HepG2 (cell line): ENCODE measurements at regions not wholly inside any gene's neighbourhood (a gene's known extent, or its start where the extent isn't known, plus 50 kb on each side); places are given as distances from the start of the nearest gene placed in this dataset.

ENCODE experiments used
- ATAC-seq: fragments of 200-7000 bp; cut with Tn5 transposase; 3 replicates; pipeline ENCODE4 v1.9.1; 2020; ENCODE audit warnings: mild to moderate bottlenecking, moderate library complexity
- BruUV-seq: library from RNA; stranded (reverse); fragments of 400-500 nt; replicated peaks from 2 replicates; lab custom pipeline; 2021; lab: Mats Ljungman, UMichigan
- CTCF ChIA-PET: fragments of 300-600 bp; formaldehyde crosslinking; extraction: SDS; loops from one replicate; lab custom pipeline; 2021; ENCODE audit warnings: low total read pairs, inconsistent platforms, low intra/inter-chr PET ratio; lab: Yijun Ruan, JAX
- POLR2A ChIA-PET: fragments of 350-600 bp; sonication (Branson Sonifier 250); formaldehyde crosslinking; loops from one replicate; lab custom pipeline; 2020; ENCODE audit warnings: antibody characterized with exemption, inconsistent platforms; lab: Yijun Ruan, JAX
- DNase-seq: peaks from one replicate; pipeline ENCODE4 v3.0.0-alpha.2; 2015; ENCODE audit warnings: low spot score
- FAIRE-seq: peaks from 3 replicates; lab custom pipeline; 2011; peaks lifted over from hg19 to GRCh38; lab: Jason Lieb, UNC
- H2AFZ ChIP-seq: one replicate; pipeline ENCODE4 v1.6.1; 2011; ENCODE audit warnings: low read length, inconsistent platforms
- H3K27ac ChIP-seq: fragments of 300-600 bp; 3 replicates; pipeline ENCODE4 v1.8.0; 2011; ENCODE audit warnings: mixed run types, mild to moderate bottlenecking, mixed read lengths, low read length, inconsistent platforms; ENCODE audit not compliant: insufficient read depth; ENCODE audit errors: extremely low read length
- H3K27me3 ChIP-seq, 2 experiments: fragments of 200-600 bp in 1 of 2; 2 replicates in 1 of 2; 3 replicates in 1 of 2; pipeline versions ENCODE4 v1.6.0 to v1.8.0; 2011; ENCODE audit warnings: low read length in 2 of 2, mild to moderate bottlenecking in 2 of 2, moderate library complexity in 2 of 2, inconsistent platforms in 1 of 2; ENCODE audit not compliant: insufficient read depth in 2 of 2, control insufficient read depth in 1 of 2
- H3K36me3 ChIP-seq, 2 experiments: fragments of 200-600 bp in 1 of 2; replicated peaks in 1 of 2; 2 replicates in 1 of 2; 3 replicates in 1 of 2; pipeline versions ENCODE4 v1.5.1 to v1.8.0; 2011; ENCODE audit warnings: low read length in 2 of 2, inconsistent platforms in 1 of 2; ENCODE audit not compliant: insufficient read depth in 2 of 2, control insufficient read depth in 1 of 2
- H3K4me1 ChIP-seq: 2 replicates; pipeline ENCODE4 v1.5.1; 2012; ENCODE audit warnings: low read length, inconsistent platforms; ENCODE audit not compliant: insufficient read depth
- H3K4me2 ChIP-seq: 2 replicates; pipeline ENCODE4 v1.6.0; 2011; ENCODE audit warnings: low read depth, low read length, inconsistent platforms
- H3K4me3 ChIP-seq, 3 experiments: fragments of 200-600 bp in 1 of 3; sonication (generic), shearing (Covaris generic) in 1 of 3; replicated peaks in 1 of 3; 2 replicates each; pipeline ENCODE4 v1.5.1; 2011 to 2016; ENCODE audit warnings: low read length in 3 of 3, inconsistent platforms in 2 of 3, low read depth in 2 of 3, mild to moderate bottlenecking in 2 of 3, control low read depth in 1 of 3, mixed read lengths in 1 of 3; ENCODE audit not compliant: insufficient read depth in 1 of 3
- H3K79me2 ChIP-seq: one replicate; pipeline ENCODE4 v1.6.1; 2011; ENCODE audit warnings: low read length, inconsistent platforms; ENCODE audit not compliant: insufficient read depth
- H3K9ac ChIP-seq: 2 replicates; pipeline ENCODE4 v1.6.0; 2011; ENCODE audit warnings: mild to moderate bottlenecking, low read depth, low read length, inconsistent platforms; ENCODE audit not compliant: insufficient read depth
- H3K9me3 ChIP-seq: 2 replicates; pipeline ENCODE4 v1.5.1; 2012; ENCODE audit warnings: mild to moderate bottlenecking, low read length
- H4K20me1 ChIP-seq: 2 replicates; pipeline ENCODE4 v1.6.0; 2011; ENCODE audit warnings: inconsistent platforms, mild to moderate bottlenecking, low read length, moderate library complexity; ENCODE audit not compliant: insufficient read depth
- ATF7 ChIP-seq, 2 experiments: fragments of 450-650 bp in 1 of 2; sonication (generic) in 1 of 2; formaldehyde crosslinking in 1 of 2; IDR thresholded peaks; 2 replicates each; pipeline versions ENCODE4 v1.4.0 to v1.6.1; 2016 to 2020; ENCODE audit warnings: antibody characterized with exemption in 1 of 2, mild to moderate bottlenecking in 1 of 2, missing genetic modification reagents in 1 of 2
- HOXA5 ChIP-seq: sonication (generic); formaldehyde crosslinking; IDR thresholded peaks from 2 replicates; pipeline ENCODE4 v1.4.0; 2020; ENCODE audit warnings: missing genetic modification reagents
- NFAT5 ChIP-seq: sonication (generic); formaldehyde crosslinking; IDR thresholded peaks from 2 replicates; pipeline ENCODE4 v1.4.0; 2020; ENCODE audit warnings: missing genetic modification reagents
- PAXIP1 ChIP-seq: sonication (generic); formaldehyde crosslinking; conservative IDR thresholded peaks from 2 replicates; pipeline ENCODE4 v1.4.0; 2020; ENCODE audit warnings: mild to moderate bottlenecking, missing genetic modification reagents, moderate library complexity
- SATB2 ChIP-seq: sonication (generic); formaldehyde crosslinking; IDR thresholded peaks from 2 replicates; pipeline ENCODE4 v1.5.0; 2020; ENCODE audit warnings: missing genetic modification reagents
- TOE1 ChIP-seq: sonication (generic); formaldehyde crosslinking; IDR thresholded peaks from 2 replicates; pipeline ENCODE4 v1.4.0; 2020; ENCODE audit warnings: mild to moderate bottlenecking, missing genetic modification reagents
- ZBTB2 ChIP-seq: sonication (generic); formaldehyde crosslinking; IDR thresholded peaks from 2 replicates; pipeline ENCODE4 v1.8.0; 2022; ENCODE audit warnings: low read depth, missing genetic modification reagents
- ZGPAT ChIP-seq: IDR thresholded peaks from 2 replicates; pipeline ENCODE4 v1.6.1; 2016; ENCODE audit warnings: mild to moderate bottlenecking
- ZNF234 ChIP-seq: sonication (generic); formaldehyde crosslinking; conservative IDR thresholded peaks from 2 replicates; pipeline ENCODE4 v1.5.1; 2020; ENCODE audit warnings: mild to moderate bottlenecking, missing genetic modification reagents
- ZNF772 ChIP-seq: sonication (generic); formaldehyde crosslinking; IDR thresholded peaks from 2 replicates; pipeline ENCODE4 v1.5.0; 2020; ENCODE audit warnings: mild to moderate bottlenecking, missing genetic modification reagents
- WGBS: methylation state at CpG from one replicate; pipeline ENCODE4 v1.1.6; 2017; ENCODE audit warnings: low lambda C conversion rate; 5-methylcytosine and 5-hydroxymethylcytosine counted together
- in situ Hi-C: cut with HindIII; loops from 2 replicates; pipeline ENCODE4 v1.10.0; 2017; ENCODE audit warnings: low pct_unique_long_range_greater_than_20kb; ENCODE audit not compliant: extremely low pct_ligation_motif_present
- intact Hi-C: fragments of 100-400 bp; cut with micrococcal nuclease; formaldehyde crosslinking; loops from one replicate; pipeline ENCODE4 v1.10.0; 2022; ENCODE audit not compliant: unreplicated experiment
- TF ChIP-seq, protein P1 (sequence below): sonication (generic); formaldehyde crosslinking; IDR thresholded peaks from 2 replicates; pipeline ENCODE4 v1.4.0; 2020; ENCODE audit warnings: mild to moderate bottlenecking, missing genetic modification reagents

GRCh38 chr1:215407575-215407974 lies 159.5 kb upstream of the KCTD3 start:
- CTCF ChIA-PET, result no interaction called here
- TF ChIP-seq ZBTB2 (CRISPR knock-in tag) (no peak), NFAT5 (CRISPR knock-in tag) (no peak), PAXIP1 (CRISPR knock-in tag) (no peak), HOXA5 (CRISPR knock-in tag) (no peak), ZGPAT (CRISPR knock-in tag) (no peak), SATB2 (no peak), ATF7 (IDR thresholded peaks at IDR 0.05) (no peak), ATF7 (CRISPR knock-in tag; IDR thresholded peaks at IDR 0.05) (no peak), TOE1 (CRISPR knock-in tag) (no peak), ZNF234 (CRISPR knock-in tag) (no peak), ZNF772 (CRISPR knock-in tag) (no peak)
- TF ChIP-seq, protein P1, sequence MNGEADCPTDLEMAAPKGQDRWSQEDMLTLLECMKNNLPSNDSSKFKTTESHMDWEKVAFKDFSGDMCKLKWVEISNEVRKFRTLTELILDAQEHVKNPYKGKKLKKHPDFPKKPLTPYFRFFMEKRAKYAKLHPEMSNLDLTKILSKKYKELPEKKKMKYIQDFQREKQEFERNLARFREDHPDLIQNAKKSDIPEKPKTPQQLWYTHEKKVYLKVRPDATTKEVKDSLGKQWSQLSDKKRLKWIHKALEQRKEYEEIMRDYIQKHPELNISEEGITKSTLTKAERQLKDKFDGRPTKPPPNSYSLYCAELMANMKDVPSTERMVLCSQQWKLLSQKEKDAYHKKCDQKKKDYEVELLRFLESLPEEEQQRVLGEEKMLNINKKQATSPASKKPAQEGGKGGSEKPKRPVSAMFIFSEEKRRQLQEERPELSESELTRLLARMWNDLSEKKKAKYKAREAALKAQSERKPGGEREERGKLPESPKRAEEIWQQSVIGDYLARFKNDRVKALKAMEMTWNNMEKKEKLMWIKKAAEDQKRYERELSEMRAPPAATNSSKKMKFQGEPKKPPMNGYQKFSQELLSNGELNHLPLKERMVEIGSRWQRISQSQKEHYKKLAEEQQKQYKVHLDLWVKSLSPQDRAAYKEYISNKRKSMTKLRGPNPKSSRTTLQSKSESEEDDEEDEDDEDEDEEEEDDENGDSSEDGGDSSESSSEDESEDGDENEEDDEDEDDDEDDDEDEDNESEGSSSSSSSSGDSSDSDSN (CRISPR knock-in tag), result no peak

More at GRCh38 chr1:215407575-215407974, 159.5 kb upstream of the KCTD3 start:
- WGBS, result 0% methylated on average over 2 of the region's 2 CpGs
- no TSS peak for BruUV-seq
- no peak overlapping the region for H3K4me3 ChIP-seq
- H3K4me1 ChIP-seq, result no peaks in the 10 kb centered on the region
- H3K9ac ChIP-seq, result no peak overlapping the region
- intact Hi-C loops, result no loop called here
- no peaks in the 10 kb centered on the region for H3K36me3 ChIP-seq
- H3K79me2 ChIP-seq, result no peaks in the 10 kb centered on the region
- H4K20me1 ChIP-seq, result no peaks in the 10 kb centered on the region
- DNase-seq (no peak), FAIRE-seq (no peak), ATAC-seq (no peak)
- no peak overlapping the region for H3K4me2 ChIP-seq
- H3K27ac ChIP-seq, result no peak overlapping the region
- POLR2A ChIA-PET, result no interaction called here
- no peaks in the 10 kb centered on the region for H3K27me3 ChIP-seq
- in situ Hi-C loops, result no loop called here
- H3K9me3 ChIP-seq, result no peaks in the 10 kb centered on the region
- no peak overlapping the region for H2AFZ ChIP-seq
